ENCODE measurements at regions not wholly inside any gene's neighbourhood (a gene's known extent, or its start where the extent isn't known, plus 50 kb on each side); places are given as distances from the start of the nearest gene placed in this dataset.

DNA sequence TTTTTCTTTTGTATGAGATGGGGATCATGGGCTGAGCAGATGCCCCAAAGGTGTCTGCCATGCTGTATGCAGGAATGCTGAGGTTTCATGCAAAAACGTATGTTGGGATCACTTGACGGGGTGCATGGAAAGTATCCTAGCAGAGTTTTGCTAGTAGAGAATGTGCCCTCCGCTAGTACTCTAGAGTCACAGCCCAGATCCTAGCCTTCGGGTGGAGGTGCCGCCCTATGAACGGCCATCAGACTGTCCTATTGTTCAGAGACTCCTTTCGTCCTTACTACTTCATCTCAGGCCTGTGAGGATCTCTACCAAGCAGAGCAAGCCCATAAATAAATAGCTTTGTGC lies 69.6 kb upstream of the SPATA31E1 start:
- Histone ChIP-seq H3K4me3 (ENCODE audit: low read depth in 1 of 2, low read length in 2 of 2) (no peak overlapping the region), H3K9me3 (ENCODE audit: control insufficient read depth in 1 of 2, low read length in 2 of 2) (no peaks in the 10 kb centered on the region), H3K9ac (ENCODE audit: low read depth in 1 of 2, low read length in 2 of 2) (no peak overlapping the region), H3K27me3 (ENCODE audit: control insufficient read depth in 1 of 2, insufficient read depth in 2 of 2, low read length in 2 of 2) (peaks cover 0 to 3% of the 10 kb centered on the region in 2 donors), H3K27ac (ENCODE audit: low read depth, low read length) (no peak overlapping the region), H3K4me1 (ENCODE audit: control insufficient read depth in 1 of 2, insufficient read depth in 2 of 2, low read length in 2 of 2) (no peaks in the 10 kb centered on the region), H3K36me3 (ENCODE audit: control insufficient read depth in 1 of 2, insufficient read depth in 2 of 2, low read length in 2 of 2) (no peaks in the 10 kb centered on the region)

DNA sequence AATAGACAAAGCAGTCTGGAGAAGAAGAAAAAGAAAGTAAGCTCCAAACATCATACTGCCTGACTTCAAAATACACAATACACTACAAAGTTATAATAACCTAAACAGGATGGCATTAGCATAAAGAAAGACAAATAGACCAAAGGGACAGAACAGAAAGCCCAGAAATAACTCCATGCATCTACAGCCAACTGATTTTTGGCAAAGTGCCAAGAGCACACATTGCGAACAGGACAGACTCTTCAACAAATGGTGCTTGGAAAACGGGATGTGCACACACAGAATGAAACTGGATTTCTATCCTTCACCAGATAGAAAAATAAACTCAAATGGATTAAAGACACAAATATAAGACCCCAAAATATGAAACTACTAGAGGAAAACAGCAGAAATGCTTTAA lies 66.6 kb upstream of the SPATA31E1 start:
- H3K27ac ChIP-seq (ENCODE audit: low read depth, low read length), result no peak overlapping the region

DNA sequence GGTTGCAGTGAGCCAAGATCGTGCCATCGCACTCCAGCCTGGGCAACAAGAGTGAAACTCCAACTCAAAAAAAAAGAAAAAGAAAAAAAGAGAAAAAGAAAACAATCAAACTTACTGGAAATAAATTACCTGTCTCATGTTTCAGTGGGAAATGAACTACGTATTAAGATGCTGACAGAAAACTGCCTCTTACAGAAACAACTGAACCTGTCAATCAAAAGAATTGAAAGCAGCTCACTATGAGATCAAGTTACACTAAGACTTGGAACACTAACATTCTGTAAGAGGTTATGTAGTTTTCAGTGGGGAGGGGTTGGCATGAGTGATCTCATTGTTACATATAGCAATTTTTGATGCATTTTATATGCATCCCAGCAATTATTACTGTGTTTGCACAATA lies 64.4 kb upstream of the SPATA31E1 start:
- Histone ChIP-seq H3K9ac (ENCODE audit: low read depth in 1 of 2, low read length in 2 of 2) (no peak overlapping the region), H3K36me3 (ENCODE audit: control insufficient read depth in 1 of 2, insufficient read depth in 2 of 2, low read length in 2 of 2) (no peaks in the 10 kb centered on the region), H3K9me3 (ENCODE audit: control insufficient read depth in 1 of 2, low read length in 2 of 2) (no peaks in the 10 kb centered on the region), H3K27me3 (ENCODE audit: control insufficient read depth in 1 of 2, insufficient read depth in 2 of 2, low read length in 2 of 2) (no peaks in the 10 kb centered on the region), H3K4me1 (ENCODE audit: control insufficient read depth in 1 of 2, insufficient read depth in 2 of 2, low read length in 2 of 2) (no peaks in the 10 kb centered on the region), H3K27ac (ENCODE audit: low read depth, low read length) (no peak overlapping the region), H3K4me3 (ENCODE audit: low read depth in 1 of 2, low read length in 2 of 2) (no peak overlapping the region)

More for the DNA sequence above, 66.6 kb upstream of the SPATA31E1 start:
- Histone ChIP-seq H3K9ac (ENCODE audit: low read depth in 1 of 2, low read length in 2 of 2) (no peak overlapping the region), H3K9me3 (ENCODE audit: control insufficient read depth in 1 of 2, low read length in 2 of 2) (no peaks in the 10 kb centered on the region), H3K36me3 (ENCODE audit: control insufficient read depth in 1 of 2, insufficient read depth in 2 of 2, low read length in 2 of 2) (no peaks in the 10 kb centered on the region), H3K27me3 (ENCODE audit: control insufficient read depth in 1 of 2, insufficient read depth in 2 of 2, low read length in 2 of 2) (peaks cover 0 to 3% of the 10 kb centered on the region in 2 donors), H3K4me1 (ENCODE audit: control insufficient read depth in 1 of 2, insufficient read depth in 2 of 2, low read length in 2 of 2) (no peaks in the 10 kb centered on the region), H3K4me3 (ENCODE audit: low read depth in 1 of 2, low read length in 2 of 2) (no peak overlapping the region)

DNA sequence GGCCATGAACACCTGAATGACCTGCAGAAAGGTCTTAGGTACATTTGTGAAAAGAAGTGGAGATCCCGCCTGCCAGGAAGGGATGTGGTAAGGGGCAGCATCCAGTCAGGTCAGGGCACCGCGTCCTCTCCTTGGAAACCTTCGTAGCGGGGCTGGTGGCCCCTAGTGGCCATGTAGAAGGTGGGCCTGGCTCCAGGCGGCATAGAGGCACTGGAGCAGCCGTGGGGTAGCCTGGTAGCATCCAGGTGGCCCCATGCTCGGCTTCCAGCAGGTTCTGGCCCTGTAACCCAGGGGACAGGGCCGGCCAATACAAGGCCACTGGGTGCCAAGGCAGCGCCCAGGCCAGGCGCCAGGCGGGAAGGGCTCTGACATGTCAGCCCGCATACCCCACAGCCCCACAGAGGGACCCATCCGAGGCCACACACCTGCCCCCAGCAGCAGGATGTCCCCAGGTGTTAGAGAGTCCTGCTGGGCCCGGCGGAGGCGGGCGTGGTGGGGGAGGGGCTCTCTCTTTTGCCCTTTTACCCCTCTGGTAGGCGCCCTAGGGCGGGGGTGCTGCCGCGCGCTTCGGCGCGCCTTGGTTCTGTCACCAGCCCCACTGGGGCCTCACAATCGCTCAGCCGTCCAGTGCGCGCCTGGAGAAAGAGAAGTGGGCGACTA lies 58.3 kb upstream of the SPATA31E1 start:
- Histone ChIP-seq H3K27me3 (ENCODE audit: control insufficient read depth in 1 of 2, insufficient read depth in 2 of 2, low read length in 2 of 2) (peaks cover 0 to 2% of the 10 kb centered on the region in 2 donors), H3K4me1 (ENCODE audit: control insufficient read depth in 1 of 2, insufficient read depth in 2 of 2, low read length in 2 of 2) (no peaks in the 10 kb centered on the region), H3K9me3 (ENCODE audit: control insufficient read depth in 1 of 2, low read length in 2 of 2) (no peaks in the 10 kb centered on the region), H3K27ac (ENCODE audit: low read depth, low read length) (no peak overlapping the region), H3K4me3 (ENCODE audit: low read depth in 1 of 2, low read length in 2 of 2) (no peak overlapping the region), H3K36me3 (ENCODE audit: control insufficient read depth in 1 of 2, insufficient read depth in 2 of 2, low read length in 2 of 2) (no peaks in the 10 kb centered on the region), H3K9ac (ENCODE audit: low read depth in 1 of 2, low read length in 2 of 2) (no peak overlapping the region)

DNA sequence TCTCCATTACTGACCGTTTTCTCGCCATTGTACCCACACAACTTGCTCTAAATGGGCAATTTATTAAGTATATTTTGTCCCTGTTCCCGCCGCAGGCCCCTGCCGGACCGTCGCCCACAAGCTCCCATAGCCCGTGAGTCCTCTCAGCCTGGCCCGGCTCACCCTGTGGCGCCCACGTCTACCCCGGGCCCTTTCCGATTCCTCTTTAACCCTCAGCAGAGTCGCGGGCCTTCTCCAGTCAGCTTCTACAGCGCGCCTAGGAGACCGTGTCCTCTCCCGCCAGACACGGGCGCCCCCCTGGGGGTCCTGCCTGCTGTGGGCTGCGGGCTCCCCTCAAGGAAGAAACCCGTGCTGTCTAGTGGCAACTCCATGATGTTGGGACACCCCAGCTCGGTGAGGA lies 57.8 kb upstream of the SPATA31E1 start:
- no peak overlapping the region for H3K27ac ChIP-seq (ENCODE audit: low read depth, low read length)
- H3K4me1 ChIP-seq (ENCODE audit: control insufficient read depth in 1 of 2, insufficient read depth in 2 of 2, low read length in 2 of 2), result no peaks in the 10 kb centered on the region
- H3K36me3 ChIP-seq (ENCODE audit: control insufficient read depth in 1 of 2, insufficient read depth in 2 of 2, low read length in 2 of 2), result no peaks in the 10 kb centered on the region
- peaks cover 0 to 2% of the 10 kb centered on the region in 2 donors for H3K27me3 ChIP-seq (ENCODE audit: control insufficient read depth in 1 of 2, insufficient read depth in 2 of 2, low read length in 2 of 2)
- H3K9me3 ChIP-seq (ENCODE audit: control insufficient read depth in 1 of 2, low read length in 2 of 2), result no peaks in the 10 kb centered on the region
- H3K4me3 ChIP-seq (ENCODE audit: low read depth in 1 of 2, low read length in 2 of 2), result no peak overlapping the region
- H3K9ac ChIP-seq (ENCODE audit: low read depth in 1 of 2, low read length in 2 of 2), result no peak overlapping the region

DNA sequence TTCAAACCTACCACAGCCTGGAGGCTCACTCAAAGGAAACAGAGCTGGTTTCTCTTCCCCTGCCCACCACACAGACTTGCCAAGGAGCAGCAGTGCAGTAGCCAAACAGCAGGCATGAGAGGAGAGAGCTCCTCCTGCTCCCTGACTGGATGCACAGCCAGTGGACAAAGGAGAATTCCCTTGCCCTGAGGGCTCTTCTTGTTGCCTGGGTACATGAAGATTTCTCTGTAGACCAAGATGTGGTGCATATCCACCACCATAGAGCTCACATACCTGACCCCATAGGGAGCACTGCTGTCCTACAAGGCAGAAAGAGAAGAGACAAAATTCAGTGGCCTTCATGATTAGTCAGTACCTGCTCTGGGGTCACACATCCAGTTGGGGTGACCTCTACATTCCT lies 56.3 kb upstream of the SPATA31E1 start:
- H3K4me1 ChIP-seq (ENCODE audit: control insufficient read depth in 1 of 2, insufficient read depth in 2 of 2, low read length in 2 of 2), result no peaks in the 10 kb centered on the region

DNA sequence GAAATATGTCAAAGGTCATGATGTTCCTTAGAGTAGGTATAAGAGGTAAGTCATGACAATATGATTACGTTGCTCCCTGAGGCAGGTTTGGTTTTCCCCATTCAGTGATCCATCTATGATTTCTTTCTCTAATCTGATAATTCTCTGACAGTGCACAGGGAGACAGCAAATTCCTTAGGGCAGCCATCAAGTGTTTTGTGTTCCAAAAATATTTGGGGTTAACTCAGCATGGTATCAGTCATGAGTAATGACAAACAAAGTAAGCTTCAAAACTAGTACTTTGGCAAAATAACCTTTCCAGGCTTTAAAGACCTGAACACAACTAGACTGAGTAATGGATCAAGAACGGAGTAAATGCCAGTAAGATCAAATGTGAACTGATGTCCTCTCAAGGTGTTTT lies 55.3 kb upstream of the SPATA31E1 start:
- Histone ChIP-seq H3K27me3 (ENCODE audit: control insufficient read depth in 1 of 2, insufficient read depth in 2 of 2, low read length in 2 of 2) (peaks cover 0 to 6% of the 10 kb centered on the region in 2 donors), H3K4me1 (ENCODE audit: control insufficient read depth in 1 of 2, insufficient read depth in 2 of 2, low read length in 2 of 2) (no peaks in the 10 kb centered on the region), H3K36me3 (ENCODE audit: control insufficient read depth in 1 of 2, insufficient read depth in 2 of 2, low read length in 2 of 2) (no peaks in the 10 kb centered on the region), H3K9me3 (ENCODE audit: control insufficient read depth in 1 of 2, low read length in 2 of 2) (no peaks in the 10 kb centered on the region), H3K27ac (ENCODE audit: low read depth, low read length) (no peak overlapping the region), H3K4me3 (ENCODE audit: low read depth in 1 of 2, low read length in 2 of 2) (no peak overlapping the region), H3K9ac (ENCODE audit: low read depth in 1 of 2, low read length in 2 of 2) (no peak overlapping the region)

More for the DNA sequence above, 56.3 kb upstream of the SPATA31E1 start:
- Histone ChIP-seq H3K27ac (ENCODE audit: low read depth, low read length) (no peak overlapping the region), H3K36me3 (ENCODE audit: control insufficient read depth in 1 of 2, insufficient read depth in 2 of 2, low read length in 2 of 2) (no peaks in the 10 kb centered on the region), H3K9me3 (ENCODE audit: control insufficient read depth in 1 of 2, low read length in 2 of 2) (no peaks in the 10 kb centered on the region), H3K4me3 (ENCODE audit: low read depth in 1 of 2, low read length in 2 of 2) (no peak overlapping the region), H3K9ac (ENCODE audit: low read depth in 1 of 2, low read length in 2 of 2) (no peak overlapping the region), H3K27me3 (ENCODE audit: control insufficient read depth in 1 of 2, insufficient read depth in 2 of 2, low read length in 2 of 2) (peaks cover 0 to 6% of the 10 kb centered on the region in 2 donors)

DNA sequence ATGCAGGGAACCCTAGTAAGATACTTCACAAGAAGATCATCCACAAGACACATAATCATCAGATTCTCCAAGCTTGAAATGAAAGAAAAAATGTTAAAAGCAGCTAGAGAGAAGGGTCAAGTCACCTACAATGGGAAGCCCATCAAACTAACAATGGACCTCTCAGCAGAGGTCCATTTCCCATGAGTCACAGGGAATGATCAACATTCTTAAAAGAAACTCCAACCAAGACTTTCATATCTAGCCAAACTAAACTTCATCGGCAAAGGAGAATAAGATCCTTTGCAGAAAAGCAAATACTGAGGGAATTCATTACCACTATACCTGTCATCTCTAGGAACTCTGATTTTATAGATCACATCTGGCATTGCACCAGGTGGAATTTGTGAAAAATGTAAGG lies 52.9 kb upstream of the SPATA31E1 start:
- Histone ChIP-seq H3K4me1 (ENCODE audit: control insufficient read depth in 1 of 2, insufficient read depth in 2 of 2, low read length in 2 of 2) (peaks cover 0 to 4% of the 10 kb centered on the region in 2 donors), H3K27ac (ENCODE audit: low read depth, low read length) (no peak overlapping the region), H3K36me3 (ENCODE audit: control insufficient read depth in 1 of 2, insufficient read depth in 2 of 2, low read length in 2 of 2) (no peaks in the 10 kb centered on the region), H3K9ac (ENCODE audit: low read depth in 1 of 2, low read length in 2 of 2) (no peak overlapping the region), H3K4me3 (ENCODE audit: low read depth in 1 of 2, low read length in 2 of 2) (no peak overlapping the region), H3K27me3 (ENCODE audit: control insufficient read depth in 1 of 2, insufficient read depth in 2 of 2, low read length in 2 of 2) (peaks cover 0 to 6% of the 10 kb centered on the region in 2 donors), H3K9me3 (ENCODE audit: control insufficient read depth in 1 of 2, low read length in 2 of 2) (no peaks in the 10 kb centered on the region)

DNA sequence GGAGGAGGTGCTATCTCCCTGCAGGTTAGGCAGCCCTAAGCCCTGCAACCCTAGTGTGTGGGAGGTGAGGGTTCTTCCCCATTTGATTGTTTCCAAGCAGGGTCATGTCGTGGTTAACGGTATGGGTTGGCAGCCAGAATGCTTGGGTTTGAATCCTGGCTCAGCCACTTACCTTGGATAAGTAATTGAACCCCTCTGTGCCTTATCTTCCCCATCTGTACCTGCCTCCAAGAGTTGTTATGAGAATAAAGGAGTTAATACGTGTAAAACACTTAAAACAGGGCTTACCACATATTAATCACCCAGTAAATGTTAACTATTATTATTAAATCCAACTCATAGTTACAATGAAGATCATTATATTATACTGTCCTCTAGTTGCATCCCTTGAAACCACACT lies 52.2 kb upstream of the SPATA31E1 start:
- Histone ChIP-seq H3K27me3 (ENCODE audit: control insufficient read depth in 1 of 2, insufficient read depth in 2 of 2, low read length in 2 of 2) (peaks cover 0 to 6% of the 10 kb centered on the region in 2 donors), H3K27ac (ENCODE audit: low read depth, low read length) (no peak overlapping the region), H3K4me3 (ENCODE audit: low read depth in 1 of 2, low read length in 2 of 2) (no peak overlapping the region), H3K4me1 (ENCODE audit: control insufficient read depth in 1 of 2, insufficient read depth in 2 of 2, low read length in 2 of 2) (peaks cover 0 to 4% of the 10 kb centered on the region in 2 donors), H3K36me3 (ENCODE audit: control insufficient read depth in 1 of 2, insufficient read depth in 2 of 2, low read length in 2 of 2) (no peaks in the 10 kb centered on the region), H3K9ac (ENCODE audit: low read depth in 1 of 2, low read length in 2 of 2) (no peak overlapping the region), H3K9me3 (ENCODE audit: control insufficient read depth in 1 of 2, low read length in 2 of 2) (no peaks in the 10 kb centered on the region)

DNA sequence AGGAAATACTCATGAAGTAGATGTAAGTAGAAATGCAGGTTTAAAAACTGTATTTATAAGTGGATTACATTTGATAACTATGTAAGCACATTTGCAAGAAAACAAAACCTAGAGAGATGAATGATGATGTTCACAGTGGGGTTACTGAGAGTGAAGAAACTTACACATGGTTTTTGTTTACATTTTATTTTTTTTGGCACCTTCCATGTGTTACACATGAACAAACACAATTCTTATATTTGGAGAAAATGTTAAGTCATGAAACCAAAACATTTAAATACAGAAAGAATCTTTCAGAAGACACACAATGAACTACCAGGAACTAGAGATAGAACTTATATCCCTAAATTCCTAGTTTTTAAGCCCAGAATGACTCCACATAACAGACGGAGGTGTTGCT lies 51.5 kb upstream of the SPATA31E1 start:
- no peaks in the 10 kb centered on the region for H3K9me3 ChIP-seq (ENCODE audit: control insufficient read depth in 1 of 2, low read length in 2 of 2)
- no peak overlapping the region for H3K9ac ChIP-seq (ENCODE audit: low read depth in 1 of 2, low read length in 2 of 2)
- peaks cover 0 to 4% of the 10 kb centered on the region in 2 donors for H3K4me1 ChIP-seq (ENCODE audit: control insufficient read depth in 1 of 2, insufficient read depth in 2 of 2, low read length in 2 of 2)
- H3K27me3 ChIP-seq (ENCODE audit: control insufficient read depth in 1 of 2, insufficient read depth in 2 of 2, low read length in 2 of 2), result peaks cover 0 to 6% of the 10 kb centered on the region in 2 donors
- no peak overlapping the region for H3K27ac ChIP-seq (ENCODE audit: low read depth, low read length)
- H3K36me3 ChIP-seq (ENCODE audit: control insufficient read depth in 1 of 2, insufficient read depth in 2 of 2, low read length in 2 of 2), result no peaks in the 10 kb centered on the region
- H3K4me3 ChIP-seq (ENCODE audit: low read depth in 1 of 2, low read length in 2 of 2), result no peak overlapping the region

Measured in duodenal mucosa (tissue), 2 donors.